Hematopoietic multipotent progenitor cell treated with erythropoietin and hydrocortisone succinate and interleukin-3 and kit ligand, for 6 days (in vitro differentiated cells): ENCODE measurements at regions not wholly inside any gene's neighbourhood (a gene's known extent, or its start where the extent isn't known, plus 50 kb on each side); places are given as distances from the start of the nearest gene placed in this dataset.
A peak's percentile ranks its signal among the peaks of the same experiment; 100 is the strongest.

Experiments used
- DNase-seq: peaks from one replicate; pipeline ENCODE4 v3.0.0-alpha.2; 2015

GRCh38 chr11:23490557-23491235, 630.4 kb upstream of the CCDC179 start:
- DNase-seq, result no peak

GRCh38 chr11:23494981-23495380, 634.7 kb upstream of the CCDC179 start:
- DNase-seq, result no peak

DNA sequence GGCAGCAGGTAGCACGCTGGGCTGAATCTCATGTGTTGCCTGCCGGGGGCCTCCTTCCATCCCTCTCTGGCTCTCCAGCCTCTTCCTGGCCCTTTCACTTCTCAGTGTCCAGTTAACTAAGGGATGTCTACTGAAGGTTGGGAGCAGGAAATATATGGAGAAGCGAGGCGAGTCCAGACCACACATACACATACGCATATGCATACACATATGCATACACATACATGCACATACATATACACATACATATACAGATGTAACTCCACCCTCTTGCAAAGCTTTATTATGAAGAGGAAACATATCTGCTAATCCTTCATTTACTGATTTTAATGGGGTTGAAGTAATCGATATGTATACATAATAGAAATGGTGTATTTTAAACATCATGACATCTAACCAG, 636.1 kb upstream of the CCDC179 start:
- no peak for DNase-seq

DNA sequence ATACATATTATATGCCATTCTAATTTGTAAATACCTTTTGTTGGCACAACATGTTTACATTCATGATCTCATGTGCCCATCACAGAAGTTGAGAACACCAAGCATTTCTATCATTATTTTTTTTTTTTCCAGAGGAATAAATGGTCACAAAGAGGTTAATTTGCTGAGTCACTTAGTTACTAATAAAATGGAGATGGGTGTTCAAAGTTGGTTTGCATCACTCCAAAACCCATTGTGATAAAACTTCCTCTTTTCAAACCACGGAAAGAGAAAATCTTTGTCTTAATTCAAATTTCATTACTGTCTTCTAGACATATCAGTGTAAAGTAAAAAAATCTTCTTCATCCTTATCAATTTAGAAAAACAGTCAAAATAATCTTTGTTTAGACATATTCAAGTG, 636.8 kb upstream of the CCDC179 start:
- peak; percentile 56 for DNase-seq

- DNase-seq, result no peak
Observed at GRCh38 chr11:23502389-23502788, 642.1 kb upstream of the CCDC179 start.

- no peak for DNase-seq
Observed at GRCh38 chr11:23502826-23503225, 642.6 kb upstream of the CCDC179 start.

DNA sequence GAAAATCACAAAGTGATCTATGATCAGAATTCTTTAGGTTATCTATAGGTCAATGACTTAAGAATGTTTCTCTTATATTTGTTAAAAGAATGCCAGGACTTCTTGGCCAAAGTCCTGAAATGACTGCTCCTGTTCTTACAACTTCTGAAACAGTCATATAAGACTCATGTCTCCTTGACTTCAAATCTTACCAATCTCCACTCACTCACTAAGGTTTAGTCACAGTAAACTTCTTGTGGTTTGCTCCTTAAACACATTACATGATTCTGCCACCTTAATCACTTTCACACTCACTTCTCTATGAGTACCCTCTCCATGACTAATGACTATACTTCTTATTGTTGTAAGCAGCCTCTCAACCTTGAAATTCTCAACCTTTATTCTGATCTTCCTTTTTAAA, 648.7 kb upstream of the CCDC179 start:
- DNase-seq, result no peak

GRCh38 chr11:23509821-23510220, 649.5 kb upstream of the CCDC179 start:
- DNase-seq, result no peak

DNA sequence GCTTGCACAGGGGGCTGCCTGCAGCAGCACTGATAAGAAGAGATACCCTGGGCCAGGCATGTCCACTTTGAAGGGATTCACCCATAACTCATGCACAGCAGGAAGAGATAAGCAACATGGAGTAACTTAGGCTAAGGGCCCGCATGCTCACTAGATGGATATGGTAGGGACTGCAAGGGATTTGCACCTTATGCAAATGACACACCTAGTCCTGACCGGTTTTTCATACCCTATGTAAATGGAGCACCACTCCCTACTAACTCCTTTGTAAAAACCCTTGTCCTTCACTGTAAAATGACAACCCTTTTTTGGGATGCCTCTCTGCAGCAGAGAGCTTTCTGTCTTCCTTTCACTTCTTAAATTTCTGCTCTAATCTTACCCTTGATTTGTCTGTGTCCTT, 658.9 kb upstream of the CCDC179 start:
- DNase-seq, result no peak

- DNase-seq, result no peak
Observed at GRCh38 chr11:23520226-23520960, 660.1 kb upstream of the CCDC179 start.

DNA sequence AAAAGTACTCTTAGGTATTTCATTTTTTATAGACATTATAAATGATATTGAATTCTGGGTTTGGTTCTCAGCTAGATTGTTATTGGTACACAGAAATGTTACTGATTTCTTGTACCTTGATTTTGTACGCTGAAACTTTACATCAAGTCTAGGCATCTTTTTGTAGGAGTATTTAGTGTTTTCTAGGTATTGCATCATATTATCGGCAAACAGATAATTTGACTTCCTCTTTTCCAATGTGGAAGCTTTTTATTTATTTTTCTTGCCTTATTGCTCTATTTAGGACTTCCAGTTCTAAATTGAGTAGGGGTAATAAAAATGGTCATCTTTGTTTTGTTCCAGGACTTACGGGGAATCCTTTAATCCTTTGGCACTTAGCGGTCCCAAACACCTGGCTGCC, 676.6 kb upstream of the CCDC179 start:
- DNase-seq, result no peak

GRCh38 chr11:23539556-23539955, 679.3 kb upstream of the CCDC179 start:
- DNase-seq, result no peak

GRCh38 chr11:23540101-23540561, 679.9 kb upstream of the CCDC179 start:
- DNase-seq, result peak; percentile 67

- no peak for DNase-seq
Observed at GRCh38 chr11:23542189-23542588, 681.9 kb upstream of the CCDC179 start.

GRCh38 chr11:23542816-23543215, 682.5 kb upstream of the CCDC179 start:
- no peak for DNase-seq

- DNase-seq, result no peak
Observed at GRCh38 chr11:23543651-23544222, 683.5 kb upstream of the CCDC179 start.

DNA sequence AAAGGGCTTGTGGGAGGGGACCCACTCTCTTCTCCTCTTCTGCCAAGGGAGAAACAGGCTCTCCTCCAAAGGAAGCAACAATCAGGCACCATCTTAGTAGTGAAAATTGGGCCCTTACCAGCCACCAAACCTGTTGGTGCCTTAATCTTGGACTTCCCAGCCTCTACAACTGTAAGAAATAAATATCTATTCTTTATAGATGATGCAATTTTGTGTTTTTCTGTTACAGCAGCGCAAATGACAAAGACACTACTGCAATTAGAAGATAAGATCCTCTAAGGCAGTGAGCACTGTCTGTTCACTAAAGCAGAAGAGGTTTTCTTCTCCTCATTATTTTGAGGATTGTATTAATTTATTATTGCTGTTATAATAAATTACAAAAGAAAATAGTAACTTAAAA, 691.4 kb upstream of the CCDC179 start:
- DNase-seq, result peak; percentile 61

DNA sequence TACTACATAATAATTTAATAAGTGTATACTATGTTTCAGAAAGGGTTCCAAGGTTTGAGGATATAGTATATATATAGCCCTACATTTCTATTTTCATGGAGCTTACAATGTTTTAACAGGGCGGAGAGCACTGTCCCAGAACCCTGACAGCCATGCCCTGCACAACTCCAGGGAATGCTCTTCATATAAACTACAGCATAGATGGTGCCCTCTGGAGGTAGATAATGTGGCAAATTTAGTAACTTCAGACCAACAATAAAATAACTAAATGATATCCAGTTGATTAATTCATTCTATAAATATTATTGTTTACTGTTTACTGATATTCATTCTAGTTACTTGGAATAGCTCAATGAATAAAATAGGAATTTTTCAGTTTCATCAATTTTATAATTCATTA, 693.7 kb upstream of the CCDC179 start:
- no peak for DNase-seq

DNA sequence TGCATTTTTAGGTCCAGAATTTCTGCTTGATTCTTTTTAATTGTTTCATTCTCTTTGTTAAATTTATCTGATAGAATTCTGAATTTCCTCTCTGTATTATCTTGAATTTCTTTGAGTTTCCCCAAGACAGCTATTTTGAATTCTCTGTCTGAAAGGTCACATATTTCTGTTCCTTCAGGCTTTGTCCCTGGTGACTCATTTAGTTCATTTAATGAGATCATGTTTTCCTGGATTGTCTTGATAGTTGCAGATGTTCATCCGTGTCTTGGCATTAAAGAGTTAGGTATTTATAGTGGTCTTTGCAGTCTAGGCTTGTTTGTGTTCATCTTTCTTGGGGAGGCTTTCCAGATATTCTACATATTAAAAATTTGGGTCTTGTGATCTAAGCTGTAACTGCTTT, 694.8 kb upstream of the CCDC179 start:
- no peak for DNase-seq

GRCh38 chr11:23556163-23556750, 696.0 kb upstream of the CCDC179 start:
- DNase-seq, result no peak

DNA sequence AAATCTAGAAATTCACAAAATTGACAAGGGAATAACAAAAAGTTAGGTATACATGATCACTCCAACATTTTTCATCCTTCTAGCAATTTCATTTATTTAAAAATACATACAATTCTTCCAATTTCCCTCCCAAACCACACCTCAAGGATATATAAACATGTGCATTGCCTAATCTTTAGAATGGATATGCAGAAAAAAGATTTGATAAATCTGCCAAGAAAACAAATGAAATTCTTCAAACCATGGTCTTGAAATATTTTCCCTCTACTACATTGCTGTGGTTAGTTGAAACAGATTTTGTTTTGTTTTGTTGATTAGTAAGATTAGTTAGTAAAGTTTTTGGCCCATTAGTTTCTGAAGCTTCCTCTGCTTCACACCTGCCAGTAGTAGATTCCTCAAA, 703.3 kb upstream of the CCDC179 start:
- no peak for DNase-seq

- no peak for DNase-seq
Observed at GRCh38 chr11:23564370-23564769, 704.1 kb upstream of the CCDC179 start.

DNA sequence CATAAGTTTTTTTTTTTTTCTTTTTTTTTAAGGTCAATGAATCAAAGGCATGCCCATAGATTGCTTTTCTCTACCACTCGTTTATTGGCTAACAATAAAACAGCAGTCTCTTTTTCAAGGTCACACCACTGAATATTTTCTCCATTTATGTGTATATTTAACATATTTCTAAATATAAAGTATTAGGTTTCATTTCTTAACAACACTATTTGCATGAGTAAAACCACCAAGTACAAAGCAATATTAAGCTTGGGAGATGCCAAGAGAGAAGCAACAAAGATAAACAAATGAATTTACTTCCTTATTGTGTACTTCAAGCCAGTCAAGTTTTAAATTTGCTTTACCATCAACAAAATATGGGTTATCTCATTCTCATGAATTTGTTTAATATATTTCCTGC, 708.9 kb upstream of the CCDC179 start:
- no peak for DNase-seq

DNA sequence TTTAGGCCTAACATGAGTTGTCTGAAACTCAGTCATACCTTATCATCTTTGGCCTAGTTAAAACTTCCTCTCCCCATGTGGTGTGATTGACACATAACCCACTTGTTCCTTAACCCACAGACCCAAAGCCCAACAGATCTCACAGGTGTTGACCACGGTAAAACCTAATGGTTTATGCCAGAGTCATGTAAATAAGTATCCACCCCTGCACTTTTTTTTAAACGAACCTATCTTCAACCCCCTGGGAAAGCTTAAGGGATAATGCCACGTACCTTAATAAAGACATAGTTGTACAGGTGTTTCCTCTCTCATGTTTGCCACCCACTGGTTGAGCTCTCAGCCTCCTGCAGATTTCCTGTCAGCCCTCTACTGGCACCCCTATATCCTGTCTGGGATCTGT, 709.3 kb upstream of the CCDC179 start:
- DNase-seq, result peak; percentile 2
